GM19351 (cell line): ENCODE measurements at regions not wholly inside any gene's neighbourhood (a gene's known extent, or its start where the extent isn't known, plus 50 kb on each side); places are given as distances from the start of the nearest gene placed in this dataset.
"Not testable (repeated sequence)": the region's sequence is repeated elsewhere in the genome, so short reads cannot be mapped to it uniquely, and the experiment has no call there.

Experiments used
- ATAC-seq: cut with Tn5 transposase; IDR thresholded peaks from one replicate; pipeline ENCODE4 v1.9.1; 2021; ENCODE audit warnings: mild to moderate bottlenecking, moderate library complexity; ENCODE audit not compliant: unreplicated experiment

DNA sequence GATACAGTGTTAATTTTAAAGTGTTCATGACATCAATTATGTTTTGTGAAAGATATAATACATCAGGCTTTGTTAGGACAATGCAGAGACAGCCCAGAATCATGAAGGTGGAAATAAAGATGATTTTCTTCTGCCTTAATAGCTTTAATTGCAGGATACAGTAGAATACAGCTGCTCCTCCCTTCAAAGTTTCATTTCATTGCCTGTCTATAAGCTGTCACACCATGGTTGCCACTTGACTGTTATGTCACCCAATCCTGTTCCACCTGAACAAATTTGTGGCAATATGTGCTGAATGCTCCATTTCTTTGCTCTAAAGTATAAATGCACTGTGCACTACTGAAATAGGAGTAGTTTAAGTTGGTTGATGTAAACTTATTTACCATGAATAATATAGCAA is 537.8 kb upstream of the ROBO2 start:
- ATAC-seq, result no peak

DNA sequence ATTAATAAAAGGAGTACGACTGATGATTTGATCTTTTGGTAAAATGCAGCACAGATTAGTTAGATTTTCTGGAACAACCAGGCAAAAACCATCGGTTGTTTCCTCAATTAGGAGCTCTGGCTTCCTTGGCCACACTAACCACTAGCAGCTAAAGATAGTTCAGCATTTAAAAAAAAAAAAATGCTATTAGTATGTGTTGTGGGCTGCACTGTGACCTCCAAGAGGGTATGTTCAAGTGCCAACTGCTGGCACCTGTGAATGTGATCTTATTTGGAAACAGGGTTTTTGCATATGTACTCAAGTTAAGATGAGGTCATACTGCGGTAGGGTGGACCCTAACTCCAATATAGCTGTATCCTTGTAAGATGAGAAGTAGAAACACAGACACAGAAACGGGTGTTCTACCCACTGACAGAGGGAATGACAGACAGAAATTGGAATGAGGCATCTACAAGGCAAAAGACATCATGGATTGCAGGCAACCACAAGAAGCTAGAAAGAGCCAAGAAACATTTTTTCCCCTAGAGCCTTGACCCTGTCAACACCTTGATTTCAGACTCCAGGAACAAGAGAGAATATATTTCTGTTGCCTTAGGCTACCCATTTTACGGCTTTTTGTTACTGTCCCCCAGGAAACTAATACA is 534.6 kb upstream of the ROBO2 start:
- no peak for ATAC-seq

DNA sequence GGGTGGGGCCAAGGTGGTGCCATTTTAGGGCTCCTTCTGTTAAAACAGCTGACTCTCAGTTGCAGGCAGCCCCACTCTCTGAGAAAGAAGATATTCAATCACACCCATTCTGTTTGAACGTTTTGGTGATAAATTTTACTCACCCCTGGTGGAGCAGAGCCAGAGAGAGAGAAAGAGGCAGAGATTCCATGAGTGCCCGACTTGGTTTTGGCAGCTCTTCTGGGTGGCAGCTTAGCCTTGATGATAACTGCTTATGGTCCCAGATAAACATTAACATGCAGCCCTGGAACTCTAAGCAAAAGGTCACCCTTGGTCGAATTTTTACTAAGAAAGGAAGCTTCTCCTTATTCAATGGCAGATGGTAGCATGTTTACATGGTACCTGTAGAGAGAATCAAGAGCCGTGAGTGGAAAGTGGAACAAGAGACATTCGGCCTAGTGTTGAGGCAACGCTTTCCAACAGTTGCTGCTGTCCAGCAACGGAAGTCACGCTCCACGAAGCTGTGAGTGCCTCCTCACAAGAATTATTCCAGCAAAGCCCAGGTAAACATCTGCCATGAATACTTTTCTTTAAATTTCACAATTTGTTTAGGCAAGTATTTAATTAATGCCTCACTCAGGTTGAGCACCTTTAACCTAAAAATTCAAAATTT is 530.6 kb upstream of the ROBO2 start:
- no peak for ATAC-seq

DNA sequence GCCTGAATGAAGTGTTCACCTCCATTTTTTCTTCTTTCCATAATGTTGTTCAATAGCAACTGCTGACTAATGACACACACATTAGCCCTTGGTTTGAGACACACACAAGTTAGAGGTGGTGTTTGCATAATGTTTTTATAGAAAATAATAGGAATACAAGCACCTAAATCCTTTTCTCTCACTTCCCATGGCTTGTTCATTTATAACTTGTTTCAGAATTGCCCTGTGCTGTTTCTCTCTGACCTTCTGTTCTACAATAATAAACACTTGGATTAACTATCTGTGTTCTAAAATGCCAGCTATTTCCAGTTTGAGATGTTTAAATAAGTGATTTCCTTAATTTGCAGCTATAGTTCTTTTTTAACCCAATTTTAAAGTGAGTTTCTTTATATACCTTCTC is 525.1 kb upstream of the ROBO2 start:
- no peak for ATAC-seq

DNA sequence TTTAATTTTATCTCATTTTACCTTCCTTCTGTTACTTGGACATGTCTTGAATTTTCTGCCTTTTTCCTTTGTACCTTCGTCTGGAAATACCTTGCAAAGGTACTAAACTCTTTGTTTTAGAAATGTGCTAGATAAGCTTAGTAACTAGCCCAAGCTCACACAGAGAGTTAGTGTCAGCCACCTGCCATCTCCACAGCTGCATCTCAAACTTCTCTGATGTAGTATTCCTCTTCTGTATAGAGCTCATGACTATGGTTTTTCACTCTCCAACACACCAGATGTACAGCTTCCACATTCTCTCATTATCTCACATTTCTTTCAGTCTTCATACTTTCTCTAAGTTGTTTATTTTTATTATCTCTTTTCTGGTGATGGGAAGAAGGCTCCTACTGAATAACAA is 516.6 kb upstream of the ROBO2 start:
- no peak for ATAC-seq

DNA sequence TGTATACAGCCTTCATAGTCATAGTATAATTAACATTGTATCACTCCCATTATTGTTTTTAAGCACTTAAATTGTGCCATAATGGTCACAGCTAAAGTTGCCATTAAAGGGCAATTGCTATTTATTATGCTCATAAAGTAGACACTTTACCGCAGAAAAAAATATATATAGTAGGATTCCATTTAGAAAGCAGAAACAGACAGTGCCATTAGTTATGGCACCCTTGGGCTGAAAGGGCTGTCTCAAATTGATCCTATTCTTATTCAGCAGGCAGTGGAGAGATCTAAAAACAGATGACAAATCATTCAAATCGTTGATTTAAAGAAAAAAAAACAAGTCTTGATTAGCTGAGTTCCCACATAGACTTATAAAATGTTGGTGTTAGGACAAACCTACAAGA is 514.2 kb upstream of the ROBO2 start:
- ATAC-seq, result no peak

DNA sequence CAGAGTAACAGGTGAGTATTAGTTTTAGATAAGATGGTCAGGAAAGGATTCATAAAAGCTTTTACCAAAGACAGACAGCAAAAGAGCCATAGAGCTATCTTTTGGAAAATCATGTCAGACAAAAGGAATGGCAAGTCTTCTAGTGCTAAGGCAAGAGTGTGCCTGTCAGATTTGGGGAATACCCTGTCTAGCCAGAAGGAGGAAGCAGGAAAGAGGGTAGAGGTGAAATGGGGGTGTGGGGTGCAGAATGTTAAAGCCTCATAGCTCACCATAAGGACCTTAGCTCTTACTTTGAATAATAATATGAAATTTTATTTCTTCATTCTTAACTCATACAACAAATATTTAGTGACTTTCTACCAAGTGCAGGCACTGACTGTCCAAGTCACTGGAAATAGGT is 512.1 kb upstream of the ROBO2 start:
- no peak for ATAC-seq

DNA sequence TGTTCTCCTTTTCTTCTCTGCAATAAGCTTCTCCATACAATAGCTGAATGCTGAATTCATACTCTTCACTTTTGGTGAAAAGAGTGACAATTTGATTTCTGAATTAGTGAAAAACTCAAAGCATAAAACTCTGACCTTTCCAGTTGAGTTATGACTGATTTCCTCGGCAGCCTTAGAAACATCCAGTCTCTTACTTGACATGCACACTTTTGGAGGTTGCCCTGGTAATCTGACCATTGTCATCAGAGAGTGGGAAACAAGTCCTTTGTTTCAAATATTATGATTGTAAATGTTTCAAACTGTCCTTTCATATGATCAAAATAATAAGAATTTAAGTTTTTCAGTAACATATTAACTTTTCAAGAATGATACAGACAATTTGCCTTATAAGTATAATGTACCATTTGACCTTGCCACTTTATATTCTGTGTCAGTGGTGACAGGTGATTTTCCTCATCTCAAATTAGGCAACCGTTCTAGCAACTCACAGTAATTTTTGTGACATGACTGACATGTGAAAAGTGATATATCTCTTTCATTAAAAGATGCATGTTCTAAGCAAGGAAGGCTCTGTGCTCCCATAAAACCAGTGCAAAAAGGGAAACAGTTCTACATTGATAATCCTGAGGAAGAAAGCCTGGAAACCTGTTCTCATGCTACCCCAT is 507.6 kb upstream of the ROBO2 start:
- ATAC-seq, result no peak

DNA sequence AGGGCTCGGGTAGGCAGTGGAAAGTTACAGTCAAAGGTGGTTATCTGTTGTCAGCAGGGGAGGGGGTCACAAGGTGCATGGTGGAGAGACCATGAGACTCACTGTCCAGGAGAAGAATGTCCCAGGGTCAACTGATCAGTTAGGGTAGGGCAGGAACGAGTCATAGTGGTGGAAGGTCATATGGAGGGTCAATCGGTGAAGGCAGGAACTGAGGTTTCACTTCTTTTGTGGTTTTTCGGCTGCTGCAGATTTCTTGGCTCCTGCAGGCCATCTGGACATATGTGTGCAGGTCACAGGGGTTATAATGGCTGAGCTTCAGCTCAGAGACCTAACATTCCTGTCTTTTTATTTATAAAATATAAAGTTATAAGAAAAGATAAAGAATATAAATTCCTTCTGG is 506.2 kb upstream of the ROBO2 start:
- not testable (repeated sequence) for ATAC-seq

DNA sequence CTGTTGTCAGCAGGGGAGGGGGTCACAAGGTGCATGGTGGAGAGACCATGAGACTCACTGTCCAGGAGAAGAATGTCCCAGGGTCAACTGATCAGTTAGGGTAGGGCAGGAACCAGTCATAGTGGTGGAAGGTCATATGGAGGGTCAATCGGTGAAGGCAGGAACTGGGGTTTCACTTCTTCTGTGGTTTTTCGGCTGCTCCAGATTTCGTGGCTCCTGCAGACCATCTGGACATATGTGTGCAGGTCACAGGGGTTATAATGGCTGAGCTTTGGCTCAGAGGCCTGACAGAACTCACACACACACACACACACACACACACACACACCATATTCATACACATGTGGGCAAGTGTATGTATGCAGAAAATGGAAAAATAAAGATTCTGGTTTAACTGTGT is 502.0 kb upstream of the ROBO2 start:
- peak; percentile 66 for ATAC-seq

DNA sequence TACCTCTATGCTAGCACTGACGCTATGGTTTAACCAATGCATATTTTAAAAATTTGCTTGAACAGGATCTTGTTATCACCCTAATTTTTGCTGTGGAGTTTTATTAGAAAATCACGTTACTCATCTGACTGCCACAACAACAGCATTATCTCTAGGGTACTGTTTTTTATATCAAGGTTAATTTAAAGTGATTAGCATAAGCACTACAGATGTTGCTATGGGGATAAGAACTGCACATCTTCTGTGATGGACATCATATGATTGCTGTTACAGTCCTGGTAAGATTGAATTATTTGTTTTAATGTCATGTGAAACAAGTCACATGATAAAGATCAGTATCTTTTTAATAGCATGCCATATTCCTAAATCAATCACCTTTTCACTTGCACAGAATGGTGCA is 492.2 kb upstream of the ROBO2 start:
- no peak for ATAC-seq

DNA sequence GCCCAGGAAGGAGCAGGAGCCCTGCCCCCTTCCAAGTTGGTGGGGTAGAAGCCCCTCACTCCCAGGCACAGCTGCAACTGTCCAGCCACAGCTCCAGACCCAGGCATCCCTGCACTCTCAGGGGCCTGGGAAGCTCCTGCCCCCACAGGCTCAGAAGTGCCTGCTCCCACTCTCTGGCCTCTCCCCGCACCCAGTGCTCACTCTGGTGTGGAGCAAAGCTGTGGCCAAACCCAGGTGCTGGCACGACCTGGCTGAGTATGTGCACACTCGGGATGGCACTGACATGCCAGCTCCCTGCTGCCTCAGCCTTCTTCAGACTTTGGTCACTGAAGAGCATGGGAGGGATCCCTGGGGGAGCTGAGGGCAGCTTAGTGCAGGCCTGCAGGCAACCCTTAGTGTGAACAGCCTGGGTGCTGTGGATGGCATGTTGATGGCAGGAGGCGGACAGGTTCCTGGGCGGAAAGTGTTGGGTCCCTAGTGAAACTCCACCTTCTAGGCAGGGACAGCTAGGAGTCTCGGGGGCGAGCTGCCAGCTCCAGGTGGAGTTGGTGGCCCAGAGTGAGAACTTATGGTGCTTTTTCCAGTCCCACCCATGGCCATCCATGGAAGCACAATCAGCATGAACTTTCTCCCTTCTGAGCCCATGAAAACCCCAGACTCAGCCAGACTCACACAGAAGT is 489.2 kb upstream of the ROBO2 start:
- ATAC-seq, result no peak

DNA sequence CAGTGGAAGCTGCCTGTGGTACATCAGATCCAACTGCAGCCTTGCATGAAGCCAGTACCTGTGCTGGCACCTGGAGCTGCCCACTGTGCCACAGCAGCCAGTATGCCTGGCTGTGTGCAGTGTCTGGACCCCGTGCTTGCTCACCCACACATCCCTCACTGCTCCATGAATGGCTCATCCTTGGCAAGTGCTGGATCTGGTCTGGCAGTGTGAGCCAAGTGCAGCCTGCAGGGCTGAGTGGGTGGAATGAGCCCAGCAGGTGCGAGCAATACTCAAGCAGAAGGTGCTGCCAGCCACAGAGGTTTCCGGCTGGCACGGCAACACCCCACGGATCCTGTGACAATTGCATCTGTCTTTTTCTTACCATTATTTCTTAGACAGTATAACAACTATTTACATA is 488.2 kb upstream of the ROBO2 start:
- ATAC-seq, result no peak

DNA sequence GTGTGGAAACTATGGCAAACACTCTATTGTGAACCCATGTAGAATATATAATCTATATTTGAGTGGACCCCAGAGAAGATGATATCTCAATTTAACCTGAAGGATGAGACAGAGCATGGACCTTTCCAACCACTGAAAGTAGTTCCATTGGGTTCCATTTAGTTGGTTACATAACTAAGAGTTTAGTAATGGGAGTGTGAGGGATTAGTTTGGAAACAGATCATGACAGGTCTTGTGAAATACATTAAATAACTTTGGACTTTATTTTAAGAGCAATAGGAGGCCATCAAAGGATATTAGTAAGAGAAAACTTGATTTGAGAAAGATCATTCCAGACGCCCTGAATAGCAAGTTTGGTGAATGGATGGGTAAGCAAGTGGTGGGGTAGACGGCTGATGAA is 487.2 kb upstream of the ROBO2 start:
- no peak for ATAC-seq

DNA sequence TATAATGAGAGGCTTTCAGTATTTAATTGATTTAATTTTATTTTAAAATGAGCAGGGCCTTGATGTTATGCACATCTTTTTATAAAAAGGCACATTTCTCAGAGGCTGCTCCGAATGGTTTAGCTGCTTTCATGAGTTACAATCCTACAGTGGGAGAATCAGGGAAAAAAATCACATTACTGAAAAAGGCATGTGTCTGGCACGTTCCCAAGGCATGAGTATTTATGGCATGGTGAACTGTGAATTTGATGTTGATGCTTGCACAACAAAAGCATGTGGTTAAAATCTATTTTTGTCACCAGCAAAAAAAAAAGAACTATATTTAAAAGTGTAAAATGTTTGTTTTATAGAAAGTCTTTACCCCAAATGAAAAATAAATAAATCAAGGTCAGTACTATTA is 485.2 kb upstream of the ROBO2 start:
- ATAC-seq, result no peak

DNA sequence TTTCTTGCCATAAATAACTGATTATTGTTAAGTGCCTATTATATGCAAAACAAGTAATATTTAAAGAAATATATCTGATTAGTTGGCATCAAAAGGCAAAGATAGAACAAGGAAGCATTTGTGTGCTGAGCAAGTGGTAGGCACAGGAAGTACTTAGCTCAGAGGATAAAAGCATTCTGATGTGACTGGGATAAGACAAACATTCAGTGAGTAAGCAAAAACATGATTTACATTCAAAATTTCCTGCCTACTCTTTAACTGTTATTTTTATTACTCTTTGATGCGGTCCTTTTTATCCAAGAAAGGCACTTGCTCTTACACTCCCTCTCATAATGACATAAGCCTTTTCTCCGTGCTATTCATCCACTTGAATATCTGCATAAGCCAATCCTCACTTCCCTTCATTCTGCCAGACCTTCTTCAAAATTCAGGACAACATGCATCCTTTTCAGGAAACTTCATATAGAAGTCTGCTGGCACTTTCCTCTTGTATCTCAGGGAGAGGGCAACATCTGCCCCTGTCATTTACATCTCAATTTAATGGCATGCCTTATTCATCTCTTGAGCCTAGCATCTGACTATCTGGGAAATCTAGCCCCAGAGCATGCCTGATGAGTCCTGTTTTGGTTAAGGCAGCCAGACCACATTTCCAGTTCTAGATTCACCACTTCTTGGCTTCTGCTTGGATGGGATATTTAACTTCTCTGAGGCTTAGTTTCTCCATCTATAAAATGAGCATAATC is 478.2 kb upstream of the ROBO2 start:
- no peak for ATAC-seq

DNA sequence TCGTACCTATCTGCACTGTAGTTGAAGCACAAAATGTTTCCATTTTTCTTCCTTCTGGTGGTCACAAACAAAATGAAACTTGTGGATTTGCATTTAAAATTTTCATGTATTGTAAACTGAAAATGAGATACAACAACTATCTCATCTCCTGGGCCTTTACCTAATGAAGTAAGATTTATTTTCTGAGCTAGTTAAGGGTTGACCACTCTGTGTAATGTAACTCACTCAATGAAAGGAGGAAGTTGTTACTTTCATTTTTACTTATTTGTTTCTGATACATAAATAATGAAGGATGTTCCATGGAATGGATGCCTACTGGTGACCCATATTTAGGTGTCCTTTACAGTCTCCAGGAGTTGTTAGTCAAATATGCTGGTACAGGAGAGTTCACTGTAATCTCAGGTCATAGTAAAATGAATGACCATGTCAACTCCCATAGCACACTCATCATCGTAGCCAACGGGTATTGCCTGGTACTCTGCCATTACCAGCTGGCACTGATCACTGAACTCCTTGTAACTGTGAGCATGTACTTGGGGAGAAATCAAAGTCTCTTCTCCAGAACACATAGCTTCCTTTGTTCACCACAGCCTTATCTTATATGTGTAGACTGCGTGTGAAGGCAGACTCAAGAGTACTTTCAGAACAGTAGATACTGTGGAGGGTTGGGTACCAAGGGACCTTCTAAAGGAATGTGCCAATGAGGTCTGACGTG is 474.2 kb upstream of the ROBO2 start:
- ATAC-seq, result no peak

DNA sequence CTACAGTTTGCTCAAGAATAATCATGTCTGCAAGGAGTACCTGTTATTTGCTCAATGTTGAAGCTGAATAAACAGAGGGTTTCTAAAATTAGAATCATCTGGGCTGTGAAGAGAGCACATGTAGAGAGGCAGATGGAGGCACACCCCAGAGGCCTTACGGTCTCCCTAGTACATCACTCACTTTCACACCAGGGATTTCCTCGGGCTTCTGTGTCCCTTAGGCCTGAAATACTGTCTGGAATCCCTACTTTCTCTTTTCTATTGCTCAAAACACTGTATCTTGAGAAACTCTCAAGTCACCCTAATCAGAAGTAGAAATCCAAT is 473.7 kb upstream of the ROBO2 start:
- ATAC-seq, result no peak

DNA sequence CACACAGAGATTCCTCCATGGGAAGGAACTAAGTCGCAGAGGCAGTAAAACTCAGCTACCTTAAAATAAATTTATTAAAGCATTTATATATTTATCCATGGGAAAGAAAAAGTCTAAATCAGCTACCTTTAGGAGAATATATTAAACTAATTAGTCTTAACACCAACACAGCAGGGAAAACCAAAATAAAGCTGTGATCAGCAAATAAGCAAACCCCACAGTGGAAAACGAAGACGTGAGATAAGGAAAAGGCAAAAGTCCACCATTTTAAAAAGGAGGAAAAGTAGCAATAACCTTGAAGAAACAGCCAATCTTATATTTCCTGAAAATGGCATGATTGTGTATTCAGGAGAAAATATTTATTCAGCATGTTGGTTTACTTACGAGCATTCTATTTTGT is 473.0 kb upstream of the ROBO2 start:
- ATAC-seq, result no peak

DNA sequence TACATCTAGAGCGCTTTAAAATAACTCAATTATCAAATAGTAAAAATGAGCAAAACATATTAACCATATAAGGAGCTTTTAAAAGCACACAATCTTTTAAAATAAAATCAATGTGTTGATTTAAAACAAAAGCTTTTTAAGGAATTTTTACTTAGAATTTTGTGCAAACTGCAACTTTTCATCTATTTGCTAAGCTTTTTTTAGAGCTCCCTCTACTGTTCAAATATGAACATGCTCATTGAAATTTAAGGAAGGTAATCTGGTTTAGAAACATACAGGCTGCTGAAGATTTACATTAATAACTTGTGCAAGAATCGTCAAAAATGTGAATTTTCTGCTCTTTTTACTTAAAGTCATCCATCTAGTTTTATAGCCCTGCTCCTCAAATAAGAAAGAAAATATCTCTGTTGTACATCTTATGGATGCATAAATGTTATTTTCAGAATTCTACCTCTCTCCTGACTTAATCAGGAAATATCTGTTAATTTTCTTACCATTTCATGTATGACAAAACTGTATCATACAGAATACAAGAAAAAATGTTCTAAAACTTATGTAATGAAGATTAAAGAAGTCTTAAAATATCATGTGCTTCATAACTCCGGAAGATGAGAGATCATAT is 469.4 kb upstream of the ROBO2 start:
- no peak for ATAC-seq
